ENCODE measurements at regions not wholly inside any gene's neighbourhood (a gene's known extent, or its start where the extent isn't known, plus 50 kb on each side); places are given as distances from the start of the nearest gene placed in this dataset.

- H2AFZ ChIP-seq (ENCODE audit: low read length), result no peak overlapping the region
- TF ChIP-seq CTCF (IDR thresholded peaks at IDR 0.05; ENCODE audit: low read length), result no peak
- H3K9me3 ChIP-seq (ENCODE audit: low read length), result no peaks in the 10 kb centered on the region
- H3K27ac ChIP-seq (ENCODE audit: low read depth, low read length, poor library complexity, severe bottlenecking), result no peak overlapping the region
- H3F3A ChIP-seq (ENCODE audit: insufficient read depth, low read length), result no peaks in the 10 kb centered on the region
- no peak overlapping the region for H3K9ac ChIP-seq (ENCODE audit: low read length)
- no peaks in the 10 kb centered on the region for H3K79me2 ChIP-seq (ENCODE audit: insufficient read depth, low read length)
- no peaks in the 10 kb centered on the region for H3K27me3 ChIP-seq (ENCODE audit: insufficient read depth, low read length)
- H4K20me1 ChIP-seq (ENCODE audit: insufficient read depth, low read length), result no peaks in the 10 kb centered on the region
- no peaks in the 10 kb centered on the region for H3K36me3 ChIP-seq (ENCODE audit: insufficient read depth, low read length)
- H3K4me3 ChIP-seq (ENCODE audit: low read depth, low read length, poor library complexity, severe bottlenecking), result no peak overlapping the region
- no peak overlapping the region for H3K4me2 ChIP-seq (ENCODE audit: low read length)
- no peaks in the 10 kb centered on the region for H3K9me2 ChIP-seq (ENCODE audit: low read depth, low read length)
- peaks cover 4% of the 10 kb centered on the region for H3K4me1 ChIP-seq (ENCODE audit: insufficient read depth, low read length, severe bottlenecking)
Measured at GRCh38 chr20:4089756-4090487, 58.7 kb upstream of the SMOX start.

GRCh38 chr20:4088766-4089165 lies 59.9 kb upstream of the SMOX start:
- Histone ChIP-seq H3K27me3 (ENCODE audit: insufficient read depth, low read length) (no peaks in the 10 kb centered on the region), H4K20me1 (ENCODE audit: insufficient read depth, low read length) (no peaks in the 10 kb centered on the region), H3K79me2 (ENCODE audit: insufficient read depth, low read length) (no peaks in the 10 kb centered on the region), H3K4me1 (ENCODE audit: insufficient read depth, low read length, severe bottlenecking) (peaks cover 4% of the 10 kb centered on the region), H3K36me3 (ENCODE audit: insufficient read depth, low read length) (no peaks in the 10 kb centered on the region), H2AFZ (ENCODE audit: low read length) (no peak overlapping the region), H3K9me3 (ENCODE audit: low read length) (no peaks in the 10 kb centered on the region), H3K9me2 (ENCODE audit: low read depth, low read length) (no peaks in the 10 kb centered on the region), H3K9ac (ENCODE audit: low read length) (no peak overlapping the region), H3K4me3 (ENCODE audit: low read depth, low read length, poor library complexity, severe bottlenecking) (no peak overlapping the region), H3K4me2 (ENCODE audit: low read length) (no peak overlapping the region), H3K27ac (ENCODE audit: low read depth, low read length, poor library complexity, severe bottlenecking) (no peak overlapping the region), H3F3A (ENCODE audit: insufficient read depth, low read length) (no peaks in the 10 kb centered on the region)
- no peak for TF ChIP-seq CTCF (IDR thresholded peaks at IDR 0.05; ENCODE audit: low read length)

GRCh38 chr20:4087923-4088322 lies 60.7 kb upstream of the SMOX start:
- Histone ChIP-seq H3K9ac (ENCODE audit: low read length) (no peak overlapping the region), H3K27ac (ENCODE audit: low read depth, low read length, poor library complexity, severe bottlenecking) (no peak overlapping the region), H3K4me3 (ENCODE audit: low read depth, low read length, poor library complexity, severe bottlenecking) (no peak overlapping the region), H3K4me2 (ENCODE audit: low read length) (no peak overlapping the region), H4K20me1 (ENCODE audit: insufficient read depth, low read length) (no peaks in the 10 kb centered on the region), H3K4me1 (ENCODE audit: insufficient read depth, low read length, severe bottlenecking) (peaks cover 4% of the 10 kb centered on the region), H3K27me3 (ENCODE audit: insufficient read depth, low read length) (no peaks in the 10 kb centered on the region), H3K9me3 (ENCODE audit: low read length) (no peaks in the 10 kb centered on the region), H3K79me2 (ENCODE audit: insufficient read depth, low read length) (no peaks in the 10 kb centered on the region), H3F3A (ENCODE audit: insufficient read depth, low read length) (no peaks in the 10 kb centered on the region), H3K36me3 (ENCODE audit: insufficient read depth, low read length) (no peaks in the 10 kb centered on the region), H2AFZ (ENCODE audit: low read length) (no peak overlapping the region), H3K9me2 (ENCODE audit: low read depth, low read length) (no peaks in the 10 kb centered on the region)
- TF ChIP-seq CTCF (IDR thresholded peaks at IDR 0.05; ENCODE audit: low read length) (no peak), EZH2 (IDR thresholded peaks at IDR 0.05; ENCODE audit: borderline replicate concordance, low read length) (no peak)
